WTC11 (cell line): ENCODE measurements at regions not wholly inside any gene's neighbourhood (a gene's known extent, or its start where the extent isn't known, plus 50 kb on each side); places are given as distances from the start of the nearest gene placed in this dataset.
"Not testable (repeated sequence)": the region's sequence is repeated elsewhere in the genome, so short reads cannot be mapped to it uniquely, and the experiment has no call there.

ENCODE experiments used
- ATAC-seq: fragments of 200-7000 bp; cut with Tn5 transposase; 2 replicates; pipeline ENCODE4 v1.10.0; 2021; ENCODE audit warnings: mild to moderate bottlenecking, moderate library complexity
- CTCF ChIA-PET: fragments of 300-600 bp; sonication (Branson Sonifier 250); formaldehyde crosslinking; loops from one replicate; lab custom pipeline; 2021; ENCODE audit warnings: antibody characterized with exemption; lab: Charles Lee
- POLR2A ChIA-PET: fragments of 350-600 bp; sonication (Branson Sonifier 250); formaldehyde crosslinking; loops from one replicate; lab custom pipeline; 2021; ENCODE audit warnings: antibody characterized with exemption; lab: Charles Lee
- DNase-seq: peaks from one replicate; pipeline ENCODE4 v3.0.0; 2021; ENCODE audit warnings: low spot score
- H3K27ac Mint-ChIP-seq: 2 replicates; pipeline ENCODE4 v1.8.0; 2021; ENCODE audit warnings: mixed read lengths
- H3K27me3 Mint-ChIP-seq: 2 replicates; pipeline ENCODE4 v1.8.0; 2021; ENCODE audit warnings: low read depth, mild to moderate bottlenecking, moderate library complexity, mixed read lengths
- H3K36me3 Mint-ChIP-seq: 2 replicates; pipeline ENCODE4 v1.8.0; 2021; ENCODE audit warnings: mixed read lengths
- H3K4me1 Mint-ChIP-seq: 2 replicates; pipeline ENCODE4 v1.8.0; 2022; ENCODE audit warnings: mixed read lengths
- H3K4me3 Mint-ChIP-seq: 2 replicates; pipeline ENCODE4 v1.8.0; 2021; ENCODE audit warnings: mild to moderate bottlenecking, moderate library complexity, mixed read lengths
- H3K9me3 Mint-ChIP-seq: 2 replicates; pipeline ENCODE4 v1.8.0; 2021; ENCODE audit warnings: mixed read lengths
- ATF1 ChIP-seq: sonication (generic); formaldehyde crosslinking; IDR thresholded peaks from 2 replicates; pipeline ENCODE4 v1.8.1; 2023; ENCODE audit warnings: mild to moderate bottlenecking, moderate library complexity, missing genetic modification reagents
- CDX4 ChIP-seq: fragments of 250-450 bp; sonication (Bioruptor Pico); IDR thresholded peaks from 2 replicates; pipeline ENCODE4 v1.9.0; 2021; ENCODE audit warnings: moderate library complexity, mild to moderate bottlenecking, inconsistent platforms, borderline replicate concordance
- E2F4 ChIP-seq: sonication (generic); formaldehyde crosslinking; IDR thresholded peaks from 2 replicates; pipeline ENCODE4 v1.8.1; 2022; ENCODE audit warnings: low read depth, mild to moderate bottlenecking, moderate library complexity, missing genetic modification reagents, borderline replicate concordance
- ETV6 ChIP-seq: sonication (generic); formaldehyde crosslinking; IDR thresholded peaks from 2 replicates; pipeline ENCODE4 v1.8.1; 2022; ENCODE audit warnings: mild to moderate bottlenecking, missing genetic modification reagents
- GABPB1 ChIP-seq: sonication (generic); formaldehyde crosslinking; IDR thresholded peaks from 2 replicates; pipeline ENCODE4 v1.8.1; 2023; ENCODE audit warnings: mild to moderate bottlenecking, missing genetic modification reagents
- PRDM15 ChIP-seq: sonication (generic); formaldehyde crosslinking; IDR thresholded peaks from 2 replicates; pipeline ENCODE4 v1.8.0; 2022; ENCODE audit warnings: missing genetic modification reagents
- SMAD3 ChIP-seq: sonication (generic); formaldehyde crosslinking; IDR thresholded peaks from 2 replicates; pipeline ENCODE4 v1.8.0; 2022; ENCODE audit warnings: missing genetic modification reagents, mild to moderate bottlenecking, borderline replicate concordance
- SMAD4 ChIP-seq: sonication (generic); formaldehyde crosslinking; IDR thresholded peaks from 2 replicates; pipeline ENCODE4 v1.8.0; 2022; ENCODE audit warnings: mild to moderate bottlenecking, missing genetic modification reagents
- TEAD1 ChIP-seq: sonication (generic); formaldehyde crosslinking; IDR thresholded peaks from 2 replicates; pipeline ENCODE4 v1.8.0; 2022; ENCODE audit warnings: mild to moderate bottlenecking, missing genetic modification reagents
- TF ChIP-seq, protein P1 (sequence below): sonication (generic); formaldehyde crosslinking; IDR thresholded peaks from 2 replicates; pipeline ENCODE4 v1.8.1; 2022; ENCODE audit warnings: mild to moderate bottlenecking, missing genetic modification reagents, moderate library complexity, borderline replicate concordance
- TF ChIP-seq, protein P2 (sequence below): fragments of 250-450 bp; sonication (Bioruptor Pico); IDR thresholded peaks from 2 replicates; pipeline ENCODE4 v1.9.0; 2021; ENCODE audit warnings: mild to moderate bottlenecking
- TF ChIP-seq, protein P3 (sequence below): fragments of 250-450 bp; sonication (Bioruptor Pico); conservative IDR thresholded peaks from 2 replicates; pipeline ENCODE4 v1.9.0; 2021; ENCODE audit warnings: mild to moderate bottlenecking

DNA sequence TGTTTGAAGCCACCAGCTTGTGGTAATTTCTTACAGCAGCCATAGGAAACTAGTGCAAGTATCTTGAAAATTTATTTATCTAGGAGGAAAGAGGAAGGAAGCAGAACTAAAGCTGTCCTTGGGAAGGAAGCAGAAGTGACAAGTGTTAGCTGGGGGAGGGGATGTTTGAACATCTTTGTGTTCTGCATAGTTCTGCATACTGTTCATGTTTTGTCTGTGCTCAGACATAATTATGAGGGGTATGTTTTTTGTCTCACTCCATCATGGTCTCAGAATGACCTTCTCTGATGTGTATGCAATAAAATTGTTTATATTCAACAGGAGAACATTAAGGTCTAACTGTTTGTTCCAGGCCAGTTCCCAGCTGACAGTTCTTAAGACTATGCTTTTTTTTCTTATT lies 606.5 kb downstream of the GALC start (continued):
- TF ChIP-seq TEAD1 (no peak), E2F4 (no peak), SMAD3 (no peak), CDX4 (CRISPR knock-in tag) (no peak), ETV6 (CRISPR knock-in tag) (no peak), GABPB1 (CRISPR knock-in tag) (no peak)
- TF ChIP-seq, protein P1, sequence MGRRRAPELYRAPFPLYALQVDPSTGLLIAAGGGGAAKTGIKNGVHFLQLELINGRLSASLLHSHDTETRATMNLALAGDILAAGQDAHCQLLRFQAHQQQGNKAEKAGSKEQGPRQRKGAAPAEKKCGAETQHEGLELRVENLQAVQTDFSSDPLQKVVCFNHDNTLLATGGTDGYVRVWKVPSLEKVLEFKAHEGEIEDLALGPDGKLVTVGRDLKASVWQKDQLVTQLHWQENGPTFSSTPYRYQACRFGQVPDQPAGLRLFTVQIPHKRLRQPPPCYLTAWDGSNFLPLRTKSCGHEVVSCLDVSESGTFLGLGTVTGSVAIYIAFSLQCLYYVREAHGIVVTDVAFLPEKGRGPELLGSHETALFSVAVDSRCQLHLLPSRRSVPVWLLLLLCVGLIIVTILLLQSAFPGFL (CRISPR knock-in tag), result no peak
- TF ChIP-seq, protein P2, sequence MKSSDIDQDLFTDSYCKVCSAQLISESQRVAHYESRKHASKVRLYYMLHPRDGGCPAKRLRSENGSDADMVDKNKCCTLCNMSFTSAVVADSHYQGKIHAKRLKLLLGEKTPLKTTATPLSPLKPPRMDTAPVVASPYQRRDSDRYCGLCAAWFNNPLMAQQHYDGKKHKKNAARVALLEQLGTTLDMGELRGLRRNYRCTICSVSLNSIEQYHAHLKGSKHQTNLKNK, result no peak
- TF ChIP-seq, protein P3, sequence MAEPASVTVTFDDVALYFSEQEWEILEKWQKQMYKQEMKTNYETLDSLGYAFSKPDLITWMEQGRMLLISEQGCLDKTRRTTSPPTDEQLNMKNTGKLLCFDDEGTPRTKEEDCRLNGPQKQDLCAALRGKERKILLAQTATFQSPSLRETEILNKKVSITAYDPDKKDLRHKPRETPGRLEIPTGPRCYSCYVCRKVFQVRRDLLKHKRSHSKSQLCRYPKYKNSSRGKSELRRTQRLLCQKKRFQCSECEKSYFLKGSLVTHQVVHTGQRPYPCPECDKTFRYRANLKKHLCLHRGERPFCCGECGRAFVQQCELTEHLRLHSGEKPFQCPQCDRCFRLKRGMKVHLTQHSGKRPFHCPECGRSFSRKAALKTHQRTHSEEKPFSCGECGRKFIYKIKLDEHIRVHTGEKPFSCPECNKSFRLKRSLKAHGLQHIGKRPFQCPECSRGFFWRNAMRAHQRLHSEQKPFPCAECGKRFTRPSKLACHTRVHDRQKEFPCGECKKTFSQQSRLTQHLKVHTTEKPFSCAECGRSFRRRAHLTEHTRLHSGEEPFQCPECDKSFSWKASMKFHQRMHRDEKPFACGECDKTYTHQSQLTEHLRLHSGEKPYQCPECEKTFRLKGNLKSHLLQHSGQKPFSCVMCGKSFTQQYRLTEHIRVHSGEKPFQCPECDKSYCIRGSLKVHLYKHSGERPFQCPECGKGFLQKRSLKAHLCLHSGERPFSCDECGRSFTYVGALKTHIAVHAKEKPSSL (CRISPR knock-in tag), result no peak
- TF ChIP-seq, all 79 proteins: peak for 0

- Mint-ChIP-seq H3K9me3 (peaks cover 17% of the 10 kb centered on the region; the same call in 1 of the 2 replicates), H3K27me3 (no peaks in the 10 kb centered on the region; the same call in 1 of the 2 replicates), H3K36me3 (no peaks in the 10 kb centered on the region; the same call in 1 of the 2 replicates), H3K4me3 (no peak overlapping the region), H3K27ac (no peak overlapping the region), H3K4me1 (no peaks in the 10 kb centered on the region)
- CTCF ChIA-PET, result no interaction called here
- POLR2A ChIA-PET, result no interaction called here
- DNase-seq, result no peak
- TF ChIP-seq PRDM15 (CRISPR knock-in tag) (no peak), ATF1 (no peak)
- TF ChIP-seq, all 79 proteins: peak for 0
- ATAC-seq, result no peak
Measured at GRCh38 chr14:87380054-87380453, 612.9 kb downstream of the GALC start.

DNA sequence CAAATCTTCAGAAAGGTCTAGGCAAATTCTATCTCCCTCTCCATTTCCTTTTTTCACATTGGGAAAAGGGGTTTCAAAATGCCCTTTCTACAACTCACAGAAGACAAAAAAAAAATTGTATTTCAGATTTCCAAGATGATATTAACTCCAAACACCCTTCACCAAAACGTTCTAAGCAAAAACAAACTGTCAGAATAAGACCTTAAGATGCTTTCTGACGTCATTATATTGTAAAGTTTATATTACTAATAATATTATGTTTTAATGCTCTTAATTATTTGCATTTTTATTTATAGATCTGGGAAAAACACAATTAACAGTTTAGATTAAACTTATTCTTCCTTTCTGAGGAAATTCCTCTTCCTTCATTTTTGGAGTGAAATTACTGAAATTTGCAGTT lies 624.2 kb downstream of the GALC start:
- ChIA-PET CTCF (no interaction called here), POLR2A (no interaction called here)
- ATAC-seq, result no peak
- no peak overlapping the region for H3K4me3 Mint-ChIP-seq
- H3K36me3 Mint-ChIP-seq, result no peaks in the 10 kb centered on the region
- no peaks in the 10 kb centered on the region for H3K9me3 Mint-ChIP-seq
- H3K4me1 Mint-ChIP-seq, result no peaks in the 10 kb centered on the region
- H3K27ac Mint-ChIP-seq, result no peak overlapping the region
- DNase-seq, result no peak
- no peaks in the 10 kb centered on the region for H3K27me3 Mint-ChIP-seq
- no peak for TF ChIP-seq SMAD4 (CRISPR knock-in tag)
- TF ChIP-seq, all 79 proteins: peak for 0

- POLR2A ChIA-PET, DNase-seq, CTCF ChIA-PET, H3K4me1 Mint-ChIP-seq, H3K27me3 Mint-ChIP-seq, H3K27ac Mint-ChIP-seq, H3K4me3 Mint-ChIP-seq, ATAC-seq: not testable (repeated sequence)
- Mint-ChIP-seq H3K36me3 (peaks cover 29% of the 10 kb centered on the region), H3K9me3 (peaks cover 31% of the 10 kb centered on the region)
Measured at GRCh38 chr14:87360246-87360645, 632.7 kb downstream of the GALC start.
